ENCODE measurements at regions not wholly inside any gene's neighbourhood (a gene's known extent, or its start where the extent isn't known, plus 50 kb on each side); places are given as distances from the start of the nearest gene placed in this dataset.

DNA sequence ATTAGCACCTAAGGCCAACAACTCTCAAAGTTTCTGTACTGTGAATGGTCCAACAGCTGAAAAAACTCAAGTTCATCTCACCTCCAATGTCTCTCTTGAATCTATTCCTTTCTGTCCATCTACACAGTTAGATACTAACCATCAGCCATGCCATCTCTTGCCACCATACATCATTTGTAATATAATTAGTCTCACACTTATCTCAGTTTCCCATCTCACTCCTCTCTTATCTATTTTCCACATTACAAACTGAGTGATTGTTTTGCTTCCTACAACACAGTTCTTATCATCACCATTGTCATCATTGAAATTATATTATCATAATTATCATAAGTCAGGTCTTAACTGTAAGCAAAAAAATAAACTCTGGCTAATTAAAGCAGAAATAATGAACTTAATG lies 393.9 kb downstream of the PRELID2 start:
- DNase-seq (ENCODE audit: low spot score) (no peak), FAIRE-seq (no peak), ATAC-seq (no peak)
- Histone ChIP-seq H3K36me3 (replicated peaks in 1 of 2; ENCODE audit: control insufficient read depth in 1 of 2, insufficient read depth in 2 of 2, low read length in 2 of 2) (no peaks in the 10 kb centered on the region), H3K27me3 (ENCODE audit: control insufficient read depth in 1 of 2, insufficient read depth in 2 of 2, low read length in 2 of 2) (no peaks in the 10 kb centered on the region), H3K4me3 (replicated peaks in 1 of 3; ENCODE audit: insufficient read depth in 1 of 3, low read depth in 2 of 3, low read length in 3 of 3) (no peak overlapping the region), H3K4me2 (ENCODE audit: low read depth, low read length) (no peak overlapping the region), H3K9me3 (ENCODE audit: low read length) (no peaks in the 10 kb centered on the region), H3K9ac (ENCODE audit: insufficient read depth, low read depth, low read length) (no peak overlapping the region), H4K20me1 (ENCODE audit: insufficient read depth, low read length) (no peaks in the 10 kb centered on the region), H3K79me2 (ENCODE audit: insufficient read depth, low read length) (no peaks in the 10 kb centered on the region), H3K27ac (ENCODE audit: extremely low read length, insufficient read depth, low read length) (no peak overlapping the region), H3K4me1 (ENCODE audit: insufficient read depth, low read length) (no peaks in the 10 kb centered on the region), H2AFZ (ENCODE audit: low read length) (no peak overlapping the region)
- in situ Hi-C loops (cut with HindIII; ENCODE audit: extremely low pct_ligation_motif_present, low pct_unique_long_range_greater_than_20kb) (no loop called here), intact Hi-C loops (cut with micrococcal nuclease; ENCODE audit: unreplicated experiment) (no loop called here)
- TF ChIP-seq ZFX (CRISPR knock-in tag; IDR thresholded peaks at IDR 0.05; ENCODE audit: low read depth) (no peak), ZFP36L1 (CRISPR knock-in tag; IDR thresholded peaks at IDR 0.05) (no peak), RXRB (CRISPR knock-in tag; IDR thresholded peaks at IDR 0.05; ENCODE audit: borderline replicate concordance) (no peak), HNRNPH1 (optimal IDR thresholded peaks at IDR 0.05; ENCODE audit: low read depth, low read length) (no peak), RAD21 (CRISPR knock-in tag; IDR thresholded peaks at IDR 0.05) (no peak), ZNF382 (CRISPR knock-in tag; IDR thresholded peaks at IDR 0.05; ENCODE audit: borderline replicate concordance) (no peak), HNRNPLL (IDR thresholded peaks at IDR 0.05; ENCODE audit: low read depth, low read length, poor library complexity, severe bottlenecking) (no peak)
- TF ChIP-seq, protein P1, sequence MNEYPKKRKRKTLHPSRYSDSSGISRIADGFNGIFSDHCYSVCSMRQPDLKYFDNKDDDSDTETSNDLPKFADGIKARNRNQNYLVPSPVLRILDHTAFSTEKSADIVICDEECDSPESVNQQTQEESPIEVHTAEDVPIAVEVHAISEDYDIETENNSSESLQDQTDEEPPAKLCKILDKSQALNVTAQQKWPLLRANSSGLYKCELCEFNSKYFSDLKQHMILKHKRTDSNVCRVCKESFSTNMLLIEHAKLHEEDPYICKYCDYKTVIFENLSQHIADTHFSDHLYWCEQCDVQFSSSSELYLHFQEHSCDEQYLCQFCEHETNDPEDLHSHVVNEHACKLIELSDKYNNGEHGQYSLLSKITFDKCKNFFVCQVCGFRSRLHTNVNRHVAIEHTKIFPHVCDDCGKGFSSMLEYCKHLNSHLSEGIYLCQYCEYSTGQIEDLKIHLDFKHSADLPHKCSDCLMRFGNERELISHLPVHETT (CRISPR knock-in tag; conservative IDR thresholded peaks at IDR 0.05) = no peak
- TF ChIP-seq, protein P2, sequence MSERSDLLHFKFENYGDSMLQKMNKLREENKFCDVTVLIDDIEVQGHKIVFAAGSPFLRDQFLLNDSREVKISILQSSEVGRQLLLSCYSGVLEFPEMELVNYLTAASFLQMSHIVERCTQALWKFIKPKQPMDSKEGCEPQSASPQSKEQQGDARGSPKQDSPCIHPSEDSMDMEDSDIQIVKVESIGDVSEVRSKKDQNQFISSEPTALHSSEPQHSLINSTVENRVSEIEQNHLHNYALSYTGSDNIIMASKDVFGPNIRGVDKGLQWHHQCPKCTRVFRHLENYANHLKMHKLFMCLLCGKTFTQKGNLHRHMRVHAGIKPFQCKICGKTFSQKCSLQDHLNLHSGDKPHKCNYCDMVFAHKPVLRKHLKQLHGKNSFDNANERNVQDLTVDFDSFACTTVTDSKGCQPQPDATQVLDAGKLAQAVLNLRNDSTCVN (CRISPR knock-in tag; IDR thresholded peaks at IDR 0.05; ENCODE audit: borderline replicate concordance) = no peak
- BruUV-seq (replicated peaks) = no TSS peak
- ChIA-PET POLR2A (no interaction called here), CTCF (ENCODE audit: low intra/inter-chr PET ratio, low total read pairs) (no interaction called here)

Measured in HepG2 (cell line).